Hepatocyte (in vitro differentiated cells): ENCODE measurements at regions not wholly inside any gene's neighbourhood (a gene's known extent, or its start where the extent isn't known, plus 50 kb on each side); places are given as distances from the start of the nearest gene placed in this dataset.

Experiments used
- EZH2phosphoT487 ChIP-seq: fragments of 200-600 bp; sonication (generic); IDR thresholded peaks from one replicate; pipeline ENCODE4 v1.6.1; 2018; ENCODE audit warnings: antibody characterized with exemption, mild to moderate bottlenecking, low read depth, moderate library complexity; ENCODE audit not compliant: unreplicated experiment, severe bottlenecking
- TF ChIP-seq, protein P1 (sequence below): fragments of 200-600 bp; sonication (generic); IDR thresholded peaks from 2 replicates; pipeline ENCODE4 v1.5.1; 2016; ENCODE audit warnings: antibody characterized with exemption, mild to moderate bottlenecking; ENCODE audit not compliant: poor library complexity

DNA sequence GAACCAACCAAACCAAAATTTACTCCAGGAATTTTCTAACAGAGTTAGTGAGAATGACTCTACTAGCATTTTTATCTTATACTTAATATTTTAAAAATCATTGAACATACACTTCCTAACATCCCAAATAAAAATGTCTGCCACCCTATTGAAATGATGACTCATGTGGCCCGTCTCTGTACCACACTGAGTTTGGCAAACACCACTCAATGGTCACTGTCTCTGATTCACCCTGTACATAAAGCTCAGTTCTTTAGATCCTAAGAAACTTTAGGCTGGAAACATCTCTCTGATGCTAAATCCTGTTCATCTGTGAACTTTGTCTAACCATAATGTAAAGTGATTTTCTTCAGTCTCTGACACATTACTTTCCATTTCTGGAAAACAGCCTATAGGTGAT lies 182.0 kb downstream of the CWF19L2 start:
- TF ChIP-seq, protein P1, sequence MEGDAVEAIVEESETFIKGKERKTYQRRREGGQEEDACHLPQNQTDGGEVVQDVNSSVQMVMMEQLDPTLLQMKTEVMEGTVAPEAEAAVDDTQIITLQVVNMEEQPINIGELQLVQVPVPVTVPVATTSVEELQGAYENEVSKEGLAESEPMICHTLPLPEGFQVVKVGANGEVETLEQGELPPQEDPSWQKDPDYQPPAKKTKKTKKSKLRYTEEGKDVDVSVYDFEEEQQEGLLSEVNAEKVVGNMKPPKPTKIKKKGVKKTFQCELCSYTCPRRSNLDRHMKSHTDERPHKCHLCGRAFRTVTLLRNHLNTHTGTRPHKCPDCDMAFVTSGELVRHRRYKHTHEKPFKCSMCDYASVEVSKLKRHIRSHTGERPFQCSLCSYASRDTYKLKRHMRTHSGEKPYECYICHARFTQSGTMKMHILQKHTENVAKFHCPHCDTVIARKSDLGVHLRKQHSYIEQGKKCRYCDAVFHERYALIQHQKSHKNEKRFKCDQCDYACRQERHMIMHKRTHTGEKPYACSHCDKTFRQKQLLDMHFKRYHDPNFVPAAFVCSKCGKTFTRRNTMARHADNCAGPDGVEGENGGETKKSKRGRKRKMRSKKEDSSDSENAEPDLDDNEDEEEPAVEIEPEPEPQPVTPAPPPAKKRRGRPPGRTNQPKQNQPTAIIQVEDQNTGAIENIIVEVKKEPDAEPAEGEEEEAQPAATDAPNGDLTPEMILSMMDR: no peak
- TF ChIP-seq EZH2phosphoT487: no peak
